ENCODE measurements at regions not wholly inside any gene's neighbourhood (a gene's known extent, or its start where the extent isn't known, plus 50 kb on each side); places are given as distances from the start of the nearest gene placed in this dataset.
"Not testable (repeated sequence)": the region's sequence is repeated elsewhere in the genome, so short reads cannot be mapped to it uniquely, and the experiment has no call there.

GRCh38 chr12:11498574-11498973 lies 103.2 kb upstream of the PRB2 start:
- not testable (repeated sequence) for TF ChIP-seq RAD21 (IDR thresholded peaks at IDR 0.05; ENCODE audit: low read length); POLR2A (IDR thresholded peaks at IDR 0.05; ENCODE audit: low read depth, low read length); BHLHE40 (IDR thresholded peaks at IDR 0.05; ENCODE audit: low read depth, low read length); MAFK (IDR thresholded peaks at IDR 0.05; ENCODE audit: low read depth, low read length)
- TF ChIP-seq CTCF (conservative IDR thresholded peaks at IDR 0.05; ENCODE audit: low read depth, low read length) = 0 out of 2 replicates have a peak, but pooled peaks have one; percentile 14
